Activated CD8-positive, alpha-beta memory T cell treated with anti-CD3 and anti-CD28 coated beads, Interleukin-2, amount 50 U/mL, for 48 hours (primary cell): ENCODE measurements at regions not wholly inside any gene's neighbourhood (a gene's known extent, or its start where the extent isn't known, plus 50 kb on each side); places are given as distances from the start of the nearest gene placed in this dataset.

Source experiments
- DNase-seq: peaks from one replicate; pipeline ENCODE4 v3.0.0-alpha.2; 2020

- no peak for DNase-seq
These were observed 117.0 kb downstream of the WT1 start for GRCh38 chr11:32318071-32319055.

- DNase-seq, result no peak
These were observed 111.6 kb downstream of the WT1 start for GRCh38 chr11:32323814-32324130.

DNA sequence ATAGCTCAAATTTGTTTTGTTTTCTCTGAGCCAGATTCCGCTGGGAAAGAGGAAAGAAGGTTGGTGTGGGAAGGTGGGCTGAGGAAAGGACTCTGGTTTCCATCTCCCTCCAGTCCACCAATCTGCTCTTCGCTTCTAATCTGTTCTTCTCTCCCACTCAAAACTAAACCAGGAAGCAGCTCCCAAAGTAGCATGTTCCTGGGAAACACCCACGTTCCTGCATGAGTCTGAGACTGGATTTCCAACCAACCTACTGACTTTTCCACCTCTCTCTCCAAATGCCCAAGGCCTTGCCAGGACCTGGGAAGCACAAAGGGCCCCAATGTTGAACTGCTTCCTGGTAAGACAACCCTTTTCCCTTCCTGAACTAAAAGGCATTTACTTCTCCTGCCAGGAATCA, 110.2 kb downstream of the WT1 start:
- DNase-seq, result no peak

DNA sequence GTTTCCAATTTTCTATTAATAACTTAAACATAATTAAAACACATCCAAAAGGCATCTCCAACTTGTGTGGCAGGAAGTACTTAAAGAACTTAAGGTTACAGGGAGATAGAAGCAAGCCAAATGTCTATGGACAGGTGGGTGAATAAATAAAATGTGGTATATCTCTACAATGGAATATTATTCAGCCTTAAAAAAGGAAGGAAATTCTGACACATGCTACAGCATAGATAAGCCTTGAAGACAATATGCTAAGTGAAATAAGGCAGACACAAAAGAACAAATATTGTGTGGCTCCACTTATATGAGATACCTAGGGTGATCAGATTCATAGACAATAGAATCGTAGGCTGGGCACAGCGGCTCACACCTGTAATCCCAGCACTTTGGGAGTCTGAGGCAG, 109.6 kb downstream of the WT1 start:
- no peak for DNase-seq

DNA sequence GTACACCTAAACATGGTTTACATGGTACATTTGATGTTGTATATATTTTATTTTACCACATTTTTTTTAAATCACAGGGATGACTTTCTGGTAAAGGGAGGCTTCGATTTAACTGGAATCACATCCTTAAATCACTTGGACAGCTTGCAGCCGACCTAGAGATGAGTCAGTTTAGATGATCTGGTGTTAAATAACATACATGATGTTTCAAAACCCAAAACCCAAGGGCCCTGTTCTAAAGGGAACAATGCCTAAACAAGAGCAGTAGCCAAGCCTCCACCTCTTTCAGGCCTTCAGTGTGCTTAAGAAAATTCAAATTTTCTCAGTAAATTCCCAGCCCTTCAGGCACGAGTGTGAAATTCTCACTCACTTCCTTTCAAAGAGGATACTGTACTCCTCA, 108.8 kb downstream of the WT1 start:
- no peak for DNase-seq

- DNase-seq, result no peak
These were observed 106.9 kb downstream of the WT1 start for GRCh38 chr11:32328392-32328791.

- DNase-seq, result no peak
These were observed 104.2 kb downstream of the WT1 start for GRCh38 chr11:32331098-32331497.

DNA sequence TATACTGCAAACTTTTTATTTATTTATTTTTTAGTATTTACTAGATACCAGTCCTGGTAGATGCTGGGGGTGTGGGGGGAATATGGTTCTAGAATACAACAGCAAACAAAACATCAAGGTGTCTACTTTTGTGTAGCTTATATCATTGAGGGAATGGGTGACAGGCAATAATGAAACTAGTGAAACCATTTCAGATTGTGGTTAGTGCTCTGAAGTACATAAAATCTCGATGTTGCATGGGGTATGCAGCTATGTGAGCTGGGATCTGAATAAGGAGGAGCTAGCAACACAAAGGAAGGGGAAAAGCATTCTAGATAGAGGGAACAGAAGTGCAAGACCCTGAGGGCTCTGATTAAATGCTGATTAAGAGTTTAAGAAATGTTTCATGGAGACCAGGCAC, 103.5 kb downstream of the WT1 start:
- no peak for DNase-seq

DNA sequence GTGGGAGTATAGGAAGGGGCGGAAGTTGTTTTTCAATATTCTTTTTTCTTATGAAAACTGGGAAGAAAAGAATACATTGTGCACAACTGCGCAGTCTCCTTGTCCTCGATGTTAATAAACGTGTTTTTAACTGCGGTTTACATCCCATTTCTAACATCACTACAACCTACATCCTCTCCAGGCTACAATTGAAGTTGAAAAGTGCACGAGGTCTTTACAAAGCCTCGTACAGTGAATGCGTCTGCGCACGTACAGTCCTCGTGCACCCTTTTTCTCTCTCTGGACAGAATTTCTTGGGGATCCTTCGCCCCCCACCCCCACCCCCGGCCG, 102.4 kb downstream of the WT1 start:
- DNase-seq, result no peak

GRCh38 chr11:32333320-32333991, 101.9 kb downstream of the WT1 start:
- peak; percentile 66 for DNase-seq

DNA sequence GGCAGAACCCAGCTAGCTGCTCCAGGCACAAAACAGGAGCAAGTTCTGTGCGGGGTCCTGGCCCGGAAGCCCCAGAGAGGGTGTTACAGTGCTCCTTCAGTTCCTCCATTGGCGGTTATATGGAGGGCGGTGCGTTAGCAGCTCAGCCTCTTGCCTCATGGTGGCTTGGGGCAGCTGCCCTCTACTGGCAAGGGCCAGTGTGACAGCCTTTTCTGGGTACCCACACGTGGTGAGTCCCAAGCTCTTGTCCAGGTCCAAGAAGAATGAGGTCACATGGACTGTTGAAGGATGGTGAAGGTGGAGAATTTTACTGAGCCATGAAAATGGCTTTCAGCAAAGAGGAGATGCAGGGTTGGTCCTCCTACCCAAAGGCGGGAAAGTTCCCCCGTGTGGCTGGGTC, 100.5 kb downstream of the WT1 start:
- DNase-seq, result peak; percentile 63
